Choroid plexus epithelial cell (primary cell): ENCODE measurements at regions not wholly inside any gene's neighbourhood (a gene's known extent, or its start where the extent isn't known, plus 50 kb on each side); places are given as distances from the start of the nearest gene placed in this dataset.
A peak's percentile ranks its signal among the peaks of the same experiment; 100 is the strongest.

Experiments used
- DNase-seq: peaks from one replicate; pipeline ENCODE4 v3.0.0-alpha.2; 2010; ENCODE audit warnings: low read depth
- H3K4me3 ChIP-seq: 2 replicates; pipeline ENCODE4 v1.5.1; 2011; ENCODE audit warnings: low read depth, mild to moderate bottlenecking, control low read depth, low read length, moderate library complexity
- CTCF ChIP-seq: conservative IDR thresholded peaks from 2 replicates; pipeline ENCODE4 v1.5.1; 2011; ENCODE audit warnings: low read depth, mild to moderate bottlenecking, control low read depth, inconsistent platforms, low read length, moderate library complexity

- TF ChIP-seq CTCF, result no peak
- H3K4me3 ChIP-seq, result no peak overlapping the region
- DNase-seq, result no peak
Observed at GRCh38 chr21:14870853-14871149, 194.0 kb downstream of the NRIP1 start.

- DNase-seq, result no peak
- H3K4me3 ChIP-seq, result no peak overlapping the region
- no peak for TF ChIP-seq CTCF
Observed at GRCh38 chr21:14869984-14870852, 194.6 kb downstream of the NRIP1 start.

GRCh38 chr21:14866859-14867765 is 197.7 kb downstream of the NRIP1 start:
- H3K4me3 ChIP-seq, result no peak overlapping the region
- no peak for DNase-seq
- TF ChIP-seq CTCF, result no peak

- peak; percentile 90 for TF ChIP-seq CTCF
- DNase-seq, result peak; percentile 90
- H3K4me3 ChIP-seq, result no peak overlapping the region
Observed at GRCh38 chr21:14864211-14865021, 200.4 kb downstream of the NRIP1 start.

- TF ChIP-seq CTCF, result no peak
- peak; percentile 45 for DNase-seq
- H3K4me3 ChIP-seq, result no peak overlapping the region
Observed at GRCh38 chr21:14863745-14864210, 201.0 kb downstream of the NRIP1 start.

- H3K4me3 ChIP-seq, result no peak overlapping the region
- DNase-seq, result peak; percentile 56
- peak; percentile 69 for TF ChIP-seq CTCF
Observed at GRCh38 chr21:14862794-14863720, 201.7 kb downstream of the NRIP1 start.
